Psoas muscle (tissue), 7 donors: ENCODE measurements at regions not wholly inside any gene's neighbourhood (a gene's known extent, or its start where the extent isn't known, plus 50 kb on each side); places are given as distances from the start of the nearest gene placed in this dataset.

Experiments used
- ATAC-seq, 4 donors: fragments of 200-7000 bp; cut with Tn5 transposase; one replicate each; pipeline ENCODE4 v1.9.1; 2020; ENCODE audit warnings: moderate library complexity in 3 of 4, mild to moderate bottlenecking in 2 of 4
- DNase-seq, 2 donors: peaks; one replicate each; pipeline ENCODE4 v3.0.0-alpha.2; 2020
- H3K27ac ChIP-seq: fragments of 200-600 bp; one replicate; pipeline ENCODE4 v1.8.0; 2022
- H3K27me3 ChIP-seq, 3 donors: fragments of 200-600 bp in 1 of 3; one replicate each; pipeline versions ENCODE4 v1.6.1 to v1.8.0; 2013 to 2022; ENCODE audit warnings: low read length in 2 of 3, mild to moderate bottlenecking in 2 of 3, moderate library complexity in 1 of 3; ENCODE audit not compliant: insufficient read depth in 3 of 3
- H3K36me3 ChIP-seq, 2 donors: fragments of 200-600 bp in 1 of 2; one replicate each; pipeline versions ENCODE4 v1.6.1 to v1.8.0; 2013 to 2022; ENCODE audit warnings: low read depth in 1 of 2, mild to moderate bottlenecking in 1 of 2, moderate library complexity in 1 of 2; ENCODE audit not compliant: insufficient read depth in 1 of 2
- H3K4me1 ChIP-seq: fragments of 200-600 bp; one replicate; pipeline ENCODE4 v1.8.0; 2022
- H3K4me3 ChIP-seq: fragments of 200-600 bp; one replicate; pipeline ENCODE4 v1.8.0; 2022; ENCODE audit warnings: mild to moderate bottlenecking
- H3K9me3 ChIP-seq: fragments of 200-600 bp; one replicate; pipeline ENCODE4 v1.8.0; 2022
- CTCF ChIP-seq: fragments of 200-600 bp; IDR thresholded peaks from one replicate; pipeline ENCODE4 v1.8.0; 2022; ENCODE audit warnings: antibody characterized with exemption
- WGBS, 3 donors: extraction: QIAGEN DNeasy Blood & Tissue Kit; methylation state at CpG; one replicate each; pipeline versions ENCODE4 v1.1.6 to v1.1.7; 2013; 5-methylcytosine and 5-hydroxymethylcytosine counted together
- intact Hi-C, 2 donors: fragments of 100-400 bp; cut with DNase I; formaldehyde crosslinking; loops; one replicate each; pipeline versions ENCODE4 v1.11.0 to v1.14.2; 2022
- donor health status: healthy with polysubstance abuse.
- donor health status: DM: no; HTN: no; CAD: no; lungs with moderate emphysema.
- donor health status: Bipolar disorder and iron deficiency.
- donor health status: healthy.
- donor health status: DM: yes; HTN: yes; CAD: no.
- donor health status: DM: no; HTN: no; CAD: no.
- donor health status: DM: yes; HTN: yes; CAD: no.

GRCh38 chr4:102428122-102428521, 73.0 kb upstream of the NFKB1 start:
- no peak overlapping the region for H3K4me3 ChIP-seq
- DNase-seq (no peak), ATAC-seq (no peak)
- no peaks in the 10 kb centered on the region for H3K9me3 ChIP-seq
- WGBS, 3 donors: 85 to 93% (median 88%) methylated on average over 4 of the region's 4 CpGs
- H3K36me3 ChIP-seq: no peaks in the 10 kb centered on the region
- H3K4me1 ChIP-seq: no peaks in the 10 kb centered on the region
- no peak for TF ChIP-seq CTCF
- intact Hi-C loops: no loop called here
- H3K27me3 ChIP-seq: no peaks in the 10 kb centered on the region
- no peak overlapping the region for H3K27ac ChIP-seq

GRCh38 chr4:102429553-102429952, 71.6 kb upstream of the NFKB1 start:
- no peaks in the 10 kb centered on the region for H3K27me3 ChIP-seq
- TF ChIP-seq CTCF: no peak
- ATAC-seq (no peak), DNase-seq (no peak)
- no peaks in the 10 kb centered on the region for H3K4me1 ChIP-seq
- H3K27ac ChIP-seq: no peak overlapping the region
- no peak overlapping the region for H3K4me3 ChIP-seq
- H3K9me3 ChIP-seq: no peaks in the 10 kb centered on the region
- intact Hi-C loops: no loop called here
- H3K36me3 ChIP-seq: no peaks in the 10 kb centered on the region
- 91 to 98% (median 95%) methylated on average over 7 of the region's 7 CpGs for WGBS, 3 donors

GRCh38 chr4:102430461-102430910, 70.7 kb upstream of the NFKB1 start:
- intact Hi-C loops: loop anchor here in 1 of 2 donors (5.0 kb wide), 2 partner anchors 582 to 667 kb away; partner anchors contain the start of gene BDH2
- H3K36me3 ChIP-seq: no peaks in the 10 kb centered on the region
- WGBS, 3 donors: 11 to 29% (median 18%) methylated on average over 2 of the region's 2 CpGs
- H3K9me3 ChIP-seq: no peaks in the 10 kb centered on the region
- no peaks in the 10 kb centered on the region for H3K27me3 ChIP-seq
- ATAC-seq (no peak), DNase-seq (no peak)
- no peaks in the 10 kb centered on the region for H3K4me1 ChIP-seq
- H3K27ac ChIP-seq: peak overlapping the region; percentile 58
- no peak for TF ChIP-seq CTCF
- H3K4me3 ChIP-seq: peak overlapping the region; percentile 70

- no peaks in the 10 kb centered on the region for H3K27me3 ChIP-seq
- no peak for DNase-seq
- intact Hi-C loops: loop anchor here in 1 of 2 donors (5.0 kb wide), 2 partner anchors 581 to 666 kb away; partner anchors contain the start of gene BDH2
- peak overlapping the region; percentile 58 for H3K27ac ChIP-seq
- no peaks in the 10 kb centered on the region for H3K9me3 ChIP-seq
- no peaks in the 10 kb centered on the region for H3K4me1 ChIP-seq
- no peaks in the 10 kb centered on the region for H3K36me3 ChIP-seq
- peak overlapping the region; percentile 70 for H3K4me3 ChIP-seq
- no peak for ATAC-seq
- TF ChIP-seq CTCF: no peak
Measured at GRCh38 chr4:102431608-102431961, 69.6 kb upstream of the NFKB1 start.

GRCh38 chr4:102437111-102437510, 64.0 kb upstream of the NFKB1 start:
- Histone ChIP-seq H3K4me1 (peaks cover 18% of the 10 kb centered on the region), H3K9me3 (no peaks in the 10 kb centered on the region), H3K36me3 (no peaks in the 10 kb centered on the region), H3K27ac (no peak overlapping the region), H3K27me3 (no peaks in the 10 kb centered on the region), H3K4me3 (no peak overlapping the region)
- intact Hi-C loops: no loop called here
- DNase-seq (no peak), ATAC-seq (no peak)
- no peak for TF ChIP-seq CTCF
- 77 to 96% (median 89%) methylated on average over 3 of the region's 3 CpGs for WGBS, 3 donors
